Natural killer cell (primary cell): ENCODE measurements at regions not wholly inside any gene's neighbourhood (a gene's known extent, or its start where the extent isn't known, plus 50 kb on each side); places are given as distances from the start of the nearest gene placed in this dataset.

Experiments
- ATAC-seq, 3 donors: fragments of 150-1000 bp in 2 of 3; fragments of 200-7000 bp in 1 of 3; cut with Tn5 transposase; 1 replicate in 1 of 3; 2 replicates in 2 of 3; pipeline ENCODE4 v1.10.0; 2021; ENCODE audit warnings: mild to moderate bottlenecking in 2 of 3, moderate library complexity in 2 of 3
- DNase-seq, 2 donors: peaks; one replicate each; pipeline versions ENCODE4 v3.0.0 to v3.0.0-alpha.2; 2013 to 2021; ENCODE audit warnings: mixed read lengths in 1 of 2
- H3K27ac ChIP-seq: one replicate; pipeline ENCODE4 v1.5.1; 2013; ENCODE audit warnings: mild to moderate bottlenecking, low read length
- H3K27me3 ChIP-seq: one replicate; pipeline ENCODE4 v1.6.1; 2013; ENCODE audit warnings: low read length; ENCODE audit not compliant: control insufficient read depth, insufficient read depth
- H3K36me3 ChIP-seq: one replicate; pipeline ENCODE4 v1.6.1; 2013; ENCODE audit warnings: low read length; ENCODE audit not compliant: control insufficient read depth, insufficient read depth
- H3K4me1 ChIP-seq: one replicate; pipeline ENCODE4 v1.6.1; 2013; ENCODE audit warnings: low read length; ENCODE audit not compliant: control insufficient read depth, insufficient read depth
- H3K4me3 ChIP-seq: one replicate; pipeline ENCODE4 v1.5.1; 2013; ENCODE audit warnings: low read length
- H3K9me3 ChIP-seq: one replicate; pipeline ENCODE4 v1.6.1; 2013; ENCODE audit warnings: low read length; ENCODE audit not compliant: control insufficient read depth, insufficient read depth
- H3K27ac Mint-ChIP-seq, 2 donors: one replicate each; pipeline ENCODE4 v1.8.0; 2022; ENCODE audit warnings: mild to moderate bottlenecking in 2 of 2, mixed read lengths in 2 of 2, moderate library complexity in 1 of 2
- H3K27me3 Mint-ChIP-seq, 2 donors: one replicate each; pipeline ENCODE4 v1.8.0; 2022; ENCODE audit warnings: low read depth in 2 of 2, mixed read lengths in 2 of 2
- H3K36me3 Mint-ChIP-seq: one replicate; pipeline ENCODE4 v1.8.0; 2022; ENCODE audit warnings: mixed read lengths
- H3K4me1 Mint-ChIP-seq, 2 donors: one replicate each; pipeline ENCODE4 v1.8.0; 2022; ENCODE audit warnings: mixed read lengths in 2 of 2
- H3K4me3 Mint-ChIP-seq: one replicate; pipeline ENCODE4 v1.8.0; 2022; ENCODE audit warnings: mild to moderate bottlenecking, moderate library complexity, mixed read lengths
- H3K9me3 Mint-ChIP-seq, 2 donors: one replicate each; pipeline ENCODE4 v1.8.0; 2022; ENCODE audit warnings: mixed read lengths in 2 of 2
- WGBS: methylation state at CpG from one replicate; pipeline ENCODE4 v1.1.7; 2013; ENCODE audit warnings: missing lambda C conversion rate; ENCODE audit not compliant: insufficient coverage; 5-methylcytosine and 5-hydroxymethylcytosine counted together
- intact Hi-C: fragments of 100-400 bp; cut with micrococcal nuclease; formaldehyde crosslinking; loops from one replicate; pipeline ENCODE4 v1.14.2; 2022
- TF ChIP-seq, protein P1 (sequence below): fragments of 200-600 bp; IDR thresholded peaks from one replicate; pipeline ENCODE4 v1.8.0; 2022; ENCODE audit warnings: antibody characterized with exemption

DNA sequence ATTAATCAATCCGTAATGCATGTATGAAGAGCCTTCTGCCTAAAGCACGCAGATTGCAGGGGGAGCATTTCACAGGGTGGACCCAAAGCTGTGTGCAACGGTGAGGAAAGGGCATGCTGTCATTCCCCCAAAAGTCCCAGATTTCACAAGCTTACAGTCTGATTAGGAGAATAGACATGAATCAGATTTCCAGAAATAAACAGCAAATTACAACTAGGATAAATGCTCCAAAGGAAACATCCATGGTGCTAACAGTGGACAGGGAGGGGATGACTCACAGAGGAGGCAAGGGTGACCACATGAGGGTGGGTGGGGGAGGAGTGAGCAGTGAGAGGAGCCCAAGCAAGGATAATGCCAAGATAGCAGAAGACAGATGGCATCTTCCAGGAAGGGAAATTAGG, 258.4 kb upstream of the TAS2R1 start:
- Histone ChIP-seq H3K4me1 (no peaks in the 10 kb centered on the region), H3K36me3 (no peaks in the 10 kb centered on the region), H3K4me3 (no peak overlapping the region), H3K9me3 (no peaks in the 10 kb centered on the region), H3K27ac (no peak overlapping the region), H3K27me3 (no peaks in the 10 kb centered on the region)
- intact Hi-C loops, result no loop called here
- Mint-ChIP-seq H3K27me3 (no peaks in the 10 kb centered on the region), H3K36me3 (no peaks in the 10 kb centered on the region), H3K9me3 (peaks cover 5 to 7% of the 10 kb centered on the region in 2 donors), H3K27ac (no peak overlapping the region), H3K4me3 (no peak overlapping the region), H3K4me1 (no peaks in the 10 kb centered on the region)
- 86% methylated on average over 3 of the region's 3 CpGs for WGBS
- TF ChIP-seq, protein P1, sequence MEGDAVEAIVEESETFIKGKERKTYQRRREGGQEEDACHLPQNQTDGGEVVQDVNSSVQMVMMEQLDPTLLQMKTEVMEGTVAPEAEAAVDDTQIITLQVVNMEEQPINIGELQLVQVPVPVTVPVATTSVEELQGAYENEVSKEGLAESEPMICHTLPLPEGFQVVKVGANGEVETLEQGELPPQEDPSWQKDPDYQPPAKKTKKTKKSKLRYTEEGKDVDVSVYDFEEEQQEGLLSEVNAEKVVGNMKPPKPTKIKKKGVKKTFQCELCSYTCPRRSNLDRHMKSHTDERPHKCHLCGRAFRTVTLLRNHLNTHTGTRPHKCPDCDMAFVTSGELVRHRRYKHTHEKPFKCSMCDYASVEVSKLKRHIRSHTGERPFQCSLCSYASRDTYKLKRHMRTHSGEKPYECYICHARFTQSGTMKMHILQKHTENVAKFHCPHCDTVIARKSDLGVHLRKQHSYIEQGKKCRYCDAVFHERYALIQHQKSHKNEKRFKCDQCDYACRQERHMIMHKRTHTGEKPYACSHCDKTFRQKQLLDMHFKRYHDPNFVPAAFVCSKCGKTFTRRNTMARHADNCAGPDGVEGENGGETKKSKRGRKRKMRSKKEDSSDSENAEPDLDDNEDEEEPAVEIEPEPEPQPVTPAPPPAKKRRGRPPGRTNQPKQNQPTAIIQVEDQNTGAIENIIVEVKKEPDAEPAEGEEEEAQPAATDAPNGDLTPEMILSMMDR, result no peak
- no peak for DNase-seq
- no peak for ATAC-seq

DNA sequence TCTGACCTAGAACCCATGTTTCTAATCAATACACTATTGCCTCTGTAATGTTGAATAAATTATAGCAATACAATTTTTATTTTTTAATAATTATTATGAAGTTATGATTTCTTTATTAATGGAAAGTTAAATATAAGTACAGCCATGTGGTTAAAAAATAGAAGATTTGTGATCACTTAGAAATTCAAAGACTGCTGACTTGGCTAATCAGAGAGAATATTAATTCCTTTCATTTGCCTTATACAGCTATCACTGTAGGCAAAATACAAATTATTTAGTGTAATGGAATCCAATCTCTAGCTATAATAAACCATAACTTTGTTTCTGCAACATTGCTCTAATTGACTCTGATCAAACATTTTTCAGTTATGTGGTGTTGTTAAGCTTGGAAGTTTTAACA, 255.0 kb upstream of the TAS2R1 start:
- H3K4me1 ChIP-seq, result no peaks in the 10 kb centered on the region
- H3K27ac ChIP-seq, result no peak overlapping the region
- Mint-ChIP-seq H3K9me3 (peaks cover 4 to 5% of the 10 kb centered on the region in 2 donors), H3K27ac (no peak overlapping the region), H3K27me3 (no peaks in the 10 kb centered on the region), H3K4me3 (no peak overlapping the region), H3K4me1 (no peaks in the 10 kb centered on the region), H3K36me3 (no peaks in the 10 kb centered on the region)
- intact Hi-C loops, result no loop called here
- no peaks in the 10 kb centered on the region for H3K27me3 ChIP-seq
- no peaks in the 10 kb centered on the region for H3K36me3 ChIP-seq
- no peak overlapping the region for H3K4me3 ChIP-seq
- ATAC-seq (no peak), DNase-seq (no peak)
- H3K9me3 ChIP-seq, result no peaks in the 10 kb centered on the region
- TF ChIP-seq, protein P1, result no peak

DNA sequence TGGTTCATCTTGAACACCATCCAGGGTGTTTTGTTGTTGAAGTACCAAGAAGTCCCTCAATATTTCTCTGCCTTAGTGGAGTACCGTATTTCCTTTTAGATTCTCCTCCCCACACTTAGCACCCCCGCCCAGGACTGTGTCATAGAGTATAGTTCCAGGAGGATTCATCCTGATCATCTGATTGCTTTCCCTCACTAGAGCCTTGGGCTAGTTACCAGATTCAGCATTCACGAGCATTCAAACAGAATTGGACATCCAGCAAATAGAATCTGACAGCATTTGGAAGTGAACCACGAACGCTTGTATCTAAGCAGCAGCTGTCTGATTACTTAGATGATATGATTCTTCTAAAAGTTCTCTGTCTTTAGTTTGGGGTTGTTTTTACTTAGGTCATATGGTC, 248.1 kb upstream of the TAS2R1 start:
- Histone ChIP-seq H3K27me3 (no peaks in the 10 kb centered on the region), H3K36me3 (no peaks in the 10 kb centered on the region), H3K27ac (no peak overlapping the region), H3K4me3 (no peak overlapping the region), H3K4me1 (no peaks in the 10 kb centered on the region), H3K9me3 (no peaks in the 10 kb centered on the region)
- intact Hi-C loops, result no loop called here
- no peak for ATAC-seq
- Mint-ChIP-seq H3K4me3 (no peak overlapping the region), H3K9me3 (peaks cover 0 to 4% of the 10 kb centered on the region in 2 donors), H3K27me3 (no peaks in the 10 kb centered on the region), H3K27ac (no peak overlapping the region), H3K4me1 (no peaks in the 10 kb centered on the region), H3K36me3 (no peaks in the 10 kb centered on the region)
- no peak for DNase-seq
- WGBS, result 90% methylated on average over 4 of the region's 5 CpGs
- TF ChIP-seq, protein P1, result no peak

DNA sequence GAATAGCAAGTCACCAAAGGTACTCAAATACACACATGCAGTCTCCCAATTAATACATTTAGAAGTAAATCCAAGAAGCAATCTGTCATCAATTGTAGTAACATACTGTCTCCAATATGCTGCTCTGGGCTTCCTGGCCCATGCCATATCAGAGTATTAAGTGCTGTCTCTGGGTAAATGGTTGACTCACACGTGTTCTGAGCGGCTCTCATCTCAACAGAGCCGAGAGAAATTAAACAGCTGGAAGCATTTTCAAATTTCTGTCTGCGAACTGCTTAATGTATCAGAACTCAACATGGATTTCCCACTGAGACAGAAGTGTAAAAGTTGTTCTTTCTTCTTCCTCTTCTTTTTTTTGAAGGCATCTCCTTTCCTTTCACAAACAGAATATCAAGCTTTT, 247.3 kb upstream of the TAS2R1 start:
- no peak for ATAC-seq
- H3K4me1 Mint-ChIP-seq, result no peaks in the 10 kb centered on the region
- H3K27ac Mint-ChIP-seq, result no peak overlapping the region
- 86% methylated on average over 4 of the region's 4 CpGs for WGBS
- TF ChIP-seq, protein P1, result no peak
- H3K27me3 ChIP-seq, result no peaks in the 10 kb centered on the region
- H3K4me3 Mint-ChIP-seq, result no peak overlapping the region
- intact Hi-C loops, result no loop called here
- H3K27me3 Mint-ChIP-seq, result no peaks in the 10 kb centered on the region
- H3K9me3 ChIP-seq, result no peaks in the 10 kb centered on the region
- no peaks in the 10 kb centered on the region for H3K4me1 ChIP-seq
- no peak for DNase-seq
- H3K36me3 Mint-ChIP-seq, result no peaks in the 10 kb centered on the region
- peaks cover 0 to 4% of the 10 kb centered on the region in 2 donors for H3K9me3 Mint-ChIP-seq
- H3K27ac ChIP-seq, result no peak overlapping the region
- H3K4me3 ChIP-seq, result no peak overlapping the region
- H3K36me3 ChIP-seq, result no peaks in the 10 kb centered on the region
